GM23338 (cell line): ENCODE measurements at regions not wholly inside any gene's neighbourhood (a gene's known extent, or its start where the extent isn't known, plus 50 kb on each side); places are given as distances from the start of the nearest gene placed in this dataset.

Experiments
- ATAC-seq: fragments of 200-7000 bp; cut with Tn5 transposase; 3 replicates; pipeline ENCODE4 v1.9.1; 2020
- DNase-seq: peaks from one replicate; pipeline ENCODE4 v3.0.0-alpha.2; 2015; ENCODE audit warnings: low spot score
- H2AFZ ChIP-seq: fragments of 200-600 bp; sonication (generic); 2 replicates; pipeline ENCODE4 v1.8.0; 2016; ENCODE audit warnings: antibody characterized with exemption, mild to moderate bottlenecking, moderate library complexity
- H3F3A ChIP-seq: fragments of 200-600 bp; sonication (generic); replicated peaks from 2 replicates; pipeline ENCODE4 v1.8.0; 2017; ENCODE audit warnings: antibody characterized with exemption, mixed run types, low read depth
- H3K27ac ChIP-seq: fragments of 200-600 bp; sonication (generic); 2 replicates; pipeline ENCODE4 v1.6.1; 2016; ENCODE audit warnings: low read depth
- H3K27me3 ChIP-seq: fragments of 200-600 bp; sonication (generic); 2 replicates; pipeline ENCODE4 v1.8.0; 2016; ENCODE audit warnings: mild to moderate bottlenecking, mixed run types, moderate library complexity; ENCODE audit not compliant: insufficient read depth
- H3K36me3 ChIP-seq: fragments of 200-600 bp; sonication (generic); 2 replicates; pipeline ENCODE4 v1.8.0; 2016; ENCODE audit warnings: mild to moderate bottlenecking; ENCODE audit not compliant: insufficient read depth
- H3K4me1 ChIP-seq: fragments of 200-600 bp; sonication (generic); 2 replicates; pipeline ENCODE4 v1.8.0; 2016; ENCODE audit warnings: mild to moderate bottlenecking, moderate library complexity; ENCODE audit not compliant: insufficient read depth
- H3K4me2 ChIP-seq: fragments of 200-600 bp; sonication (generic); 2 replicates; pipeline ENCODE4 v1.7.1; 2017; ENCODE audit warnings: mixed run types
- H3K4me3 ChIP-seq: fragments of 200-600 bp; sonication (generic); 2 replicates; pipeline ENCODE4 v1.6.1; 2016; ENCODE audit warnings: mixed run types
- H3K79me2 ChIP-seq: fragments of 200-600 bp; sonication (generic); replicated peaks from 2 replicates; pipeline ENCODE4 v1.8.0; 2017; ENCODE audit warnings: mild to moderate bottlenecking; ENCODE audit not compliant: insufficient read depth
- H3K9me2 ChIP-seq: fragments of 200-600 bp; sonication (generic); 2 replicates; pipeline ENCODE4 v1.8.0; 2017; ENCODE audit not compliant: insufficient read depth
- H4K20me1 ChIP-seq: fragments of 200-600 bp; sonication (generic); replicated peaks from 2 replicates; pipeline ENCODE4 v1.8.0; 2017; ENCODE audit warnings: mild to moderate bottlenecking; ENCODE audit not compliant: insufficient read depth
- H3K27ac Mint-ChIP-seq: 2 replicates; pipeline ENCODE4 v1.8.0; 2020; ENCODE audit warnings: inconsistent platforms, mild to moderate bottlenecking, moderate library complexity, mixed read lengths
- H3K27me3 Mint-ChIP-seq: 3 replicates; pipeline ENCODE4 v1.8.0; 2022; ENCODE audit warnings: low read depth, mild to moderate bottlenecking, moderate library complexity, mixed read lengths, inconsistent platforms; ENCODE audit not compliant: insufficient read depth, poor library complexity
- H3K36me3 Mint-ChIP-seq: 3 replicates; pipeline ENCODE4 v1.8.0; 2021; ENCODE audit warnings: low read depth, mild to moderate bottlenecking, inconsistent platforms, moderate library complexity, mixed read lengths
- H3K4me1 Mint-ChIP-seq: 3 replicates; pipeline ENCODE4 v1.8.0; 2020; ENCODE audit warnings: mild to moderate bottlenecking, inconsistent platforms, mixed read lengths
- H3K4me3 Mint-ChIP-seq: 3 replicates; pipeline ENCODE4 v1.8.0; 2021; ENCODE audit warnings: moderate library complexity, mild to moderate bottlenecking, inconsistent platforms, mixed read lengths
- H3K9me3 Mint-ChIP-seq: 3 replicates; pipeline ENCODE4 v1.8.0; 2020; ENCODE audit warnings: moderate library complexity, mild to moderate bottlenecking, inconsistent platforms, mixed read lengths
- CTCF ChIP-seq, 2 experiments: fragments of 200-600 bp in 1 of 2; sonication (generic) in 1 of 2; conservative IDR thresholded peaks; 2 replicates each; pipeline versions ENCODE4 v1.5.1 to v1.6.1; 2016 to 2017; ENCODE audit warnings: antibody characterized with exemption in 2 of 2, low read depth in 2 of 2, mild to moderate bottlenecking in 2 of 2, moderate library complexity in 1 of 2
- EZH2 ChIP-seq: fragments of 200-600 bp; sonication (generic); IDR thresholded peaks from one replicate; pipeline ENCODE4 v1.8.0; 2017; ENCODE audit warnings: antibody characterized with exemption, mild to moderate bottlenecking, low read depth; ENCODE audit not compliant: unreplicated experiment
- REST ChIP-seq: IDR thresholded peaks from one replicate; pipeline ENCODE4 v1.6.1; 2018; ENCODE audit warnings: antibody characterized with exemption; ENCODE audit not compliant: unreplicated experiment
- STAT1 ChIP-seq: IDR thresholded peaks from one replicate; pipeline ENCODE4 v1.6.1; 2016; ENCODE audit warnings: antibody characterized with exemption; ENCODE audit not compliant: unreplicated experiment
- ZNF331 ChIP-seq: fragments of 250-450 bp; sonication (Bioruptor Pico); IDR thresholded peaks from 2 replicates; pipeline ENCODE4 v1.5.0; 2020; ENCODE audit warnings: low read depth, mild to moderate bottlenecking, moderate library complexity
- ZNF462 ChIP-seq: fragments of 250-450 bp; sonication (Bioruptor Pico); IDR thresholded peaks from 2 replicates; pipeline ENCODE4 v1.5.0; 2020; ENCODE audit warnings: mild to moderate bottlenecking, moderate library complexity
- TF ChIP-seq, protein P1 (sequence below): IDR thresholded peaks from 2 replicates; pipeline ENCODE4 v1.6.1; 2016; ENCODE audit warnings: antibody characterized with exemption

- no peak for TF ChIP-seq REST
- TF ChIP-seq ZNF331 (CRISPR knock-in tag), result no peak
- TF ChIP-seq, protein P1, sequence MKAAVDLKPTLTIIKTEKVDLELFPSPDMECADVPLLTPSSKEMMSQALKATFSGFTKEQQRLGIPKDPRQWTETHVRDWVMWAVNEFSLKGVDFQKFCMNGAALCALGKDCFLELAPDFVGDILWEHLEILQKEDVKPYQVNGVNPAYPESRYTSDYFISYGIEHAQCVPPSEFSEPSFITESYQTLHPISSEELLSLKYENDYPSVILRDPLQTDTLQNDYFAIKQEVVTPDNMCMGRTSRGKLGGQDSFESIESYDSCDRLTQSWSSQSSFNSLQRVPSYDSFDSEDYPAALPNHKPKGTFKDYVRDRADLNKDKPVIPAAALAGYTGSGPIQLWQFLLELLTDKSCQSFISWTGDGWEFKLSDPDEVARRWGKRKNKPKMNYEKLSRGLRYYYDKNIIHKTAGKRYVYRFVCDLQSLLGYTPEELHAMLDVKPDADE, result no peak
- no peak for TF ChIP-seq EZH2
Observed at GRCh38 chr15:38130740-38131498, 121.7 kb upstream of the SPRED1 start (continued).

DNA sequence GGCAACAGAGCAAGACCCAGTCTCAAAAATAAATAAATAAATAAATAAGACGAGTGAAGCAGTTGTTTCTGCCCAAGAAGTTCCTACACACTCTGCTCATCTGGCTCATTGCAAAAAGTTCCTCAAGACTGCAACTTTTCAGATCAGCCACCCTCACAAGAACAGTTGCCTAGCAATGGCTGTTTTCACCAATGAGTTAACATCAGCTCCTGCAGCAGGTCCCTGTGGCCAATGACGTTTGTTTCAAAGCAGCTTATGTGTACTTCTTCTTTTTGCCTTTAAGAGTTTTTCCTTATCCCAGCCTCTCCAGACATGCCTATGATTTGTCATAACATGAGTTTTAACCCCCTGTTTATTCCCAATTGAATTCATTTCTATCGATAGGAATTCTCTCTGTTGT lies 118.4 kb upstream of the SPRED1 start:
- Histone ChIP-seq H2AFZ (no peak overlapping the region), H4K20me1 (no peaks in the 10 kb centered on the region), H3F3A (no peaks in the 10 kb centered on the region), H3K79me2 (no peaks in the 10 kb centered on the region), H3K27me3 (no peaks in the 10 kb centered on the region), H3K36me3 (no peaks in the 10 kb centered on the region), H3K4me1 (no peaks in the 10 kb centered on the region), H3K4me3 (no peak overlapping the region), H3K4me2 (no peak overlapping the region), H3K27ac (no peak overlapping the region), H3K9me2 (no peaks in the 10 kb centered on the region)
- Mint-ChIP-seq H3K9me3 (peaks cover 2% of the 10 kb centered on the region; the same call in 2 of the 3 replicates), H3K4me1 (peaks cover 15% of the 10 kb centered on the region), H3K36me3 (no peaks in the 10 kb centered on the region), H3K27ac (no peak overlapping the region), H3K4me3 (no peak overlapping the region), H3K27me3 (no peaks in the 10 kb centered on the region)
- ATAC-seq (no peak), DNase-seq (no peak)
- no peak for TF ChIP-seq ZNF462 (CRISPR knock-in tag)
- TF ChIP-seq REST, result no peak
- no peak for TF ChIP-seq ZNF331 (CRISPR knock-in tag)
- TF ChIP-seq STAT1, result no peak
- TF ChIP-seq CTCF (conservative IDR thresholded peaks at IDR 0.05; ENCODE audit: low read depth in 2 of 2), result no peak
